Testis (tissue), 2 donors: ENCODE measurements at regions not wholly inside any gene's neighbourhood (a gene's known extent, or its start where the extent isn't known, plus 50 kb on each side); places are given as distances from the start of the nearest gene placed in this dataset.

Source experiments
- POLR2A ChIP-seq: fragments of 450-650 bp; IDR thresholded peaks from one replicate; pipeline ENCODE4 v1.6.1; 2017; ENCODE audit warnings: antibody characterized with exemption, mild to moderate bottlenecking, moderate library complexity
- TF ChIP-seq, protein P1 (sequence below), 3 experiments: fragments of 450-650 bp in 2 of 3; fragments of 200-600 bp in 1 of 3; sonication (generic) in 1 of 3; IDR thresholded peaks; one replicate each; pipeline ENCODE4 v1.5.1; 2016 to 2019; ENCODE audit warnings: antibody characterized with exemption in 3 of 3, mild to moderate bottlenecking in 2 of 3, moderate library complexity in 1 of 3

DNA sequence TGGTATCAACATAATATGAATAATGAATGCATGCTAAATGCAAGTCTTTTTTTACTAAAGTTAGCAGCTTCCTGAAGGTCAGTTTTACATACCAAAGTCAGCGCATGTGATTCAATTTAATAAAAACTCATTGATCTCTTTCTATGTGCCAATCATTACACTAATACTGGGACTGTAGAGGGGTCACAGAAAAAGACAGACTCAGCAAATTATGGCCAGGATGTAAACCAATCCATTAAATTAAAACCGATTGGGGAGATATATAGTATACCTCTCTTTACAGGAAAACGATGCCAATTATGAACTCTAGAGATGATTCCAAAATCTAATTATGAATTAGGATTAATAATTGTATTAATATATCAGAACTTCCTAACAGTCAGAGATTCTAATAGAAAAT lies 624.4 kb upstream of the PCDH20 start:
- TF ChIP-seq, protein P1, sequence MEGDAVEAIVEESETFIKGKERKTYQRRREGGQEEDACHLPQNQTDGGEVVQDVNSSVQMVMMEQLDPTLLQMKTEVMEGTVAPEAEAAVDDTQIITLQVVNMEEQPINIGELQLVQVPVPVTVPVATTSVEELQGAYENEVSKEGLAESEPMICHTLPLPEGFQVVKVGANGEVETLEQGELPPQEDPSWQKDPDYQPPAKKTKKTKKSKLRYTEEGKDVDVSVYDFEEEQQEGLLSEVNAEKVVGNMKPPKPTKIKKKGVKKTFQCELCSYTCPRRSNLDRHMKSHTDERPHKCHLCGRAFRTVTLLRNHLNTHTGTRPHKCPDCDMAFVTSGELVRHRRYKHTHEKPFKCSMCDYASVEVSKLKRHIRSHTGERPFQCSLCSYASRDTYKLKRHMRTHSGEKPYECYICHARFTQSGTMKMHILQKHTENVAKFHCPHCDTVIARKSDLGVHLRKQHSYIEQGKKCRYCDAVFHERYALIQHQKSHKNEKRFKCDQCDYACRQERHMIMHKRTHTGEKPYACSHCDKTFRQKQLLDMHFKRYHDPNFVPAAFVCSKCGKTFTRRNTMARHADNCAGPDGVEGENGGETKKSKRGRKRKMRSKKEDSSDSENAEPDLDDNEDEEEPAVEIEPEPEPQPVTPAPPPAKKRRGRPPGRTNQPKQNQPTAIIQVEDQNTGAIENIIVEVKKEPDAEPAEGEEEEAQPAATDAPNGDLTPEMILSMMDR (IDR thresholded peaks at IDR 0.05), result no peak
- TF ChIP-seq POLR2A, result no peak
